GDM1 (cell line): ENCODE measurements at regions not wholly inside any gene's neighbourhood (a gene's known extent, or its start where the extent isn't known, plus 50 kb on each side); places are given as distances from the start of the nearest gene placed in this dataset.
"Not testable (repeated sequence)": the region's sequence is repeated elsewhere in the genome, so short reads cannot be mapped to it uniquely, and the experiment has no call there.

ENCODE experiments used
- DNase-seq: peaks from one replicate; lab custom pipeline; 2025; lab: John Stamatoyannopoulos, UW

DNA sequence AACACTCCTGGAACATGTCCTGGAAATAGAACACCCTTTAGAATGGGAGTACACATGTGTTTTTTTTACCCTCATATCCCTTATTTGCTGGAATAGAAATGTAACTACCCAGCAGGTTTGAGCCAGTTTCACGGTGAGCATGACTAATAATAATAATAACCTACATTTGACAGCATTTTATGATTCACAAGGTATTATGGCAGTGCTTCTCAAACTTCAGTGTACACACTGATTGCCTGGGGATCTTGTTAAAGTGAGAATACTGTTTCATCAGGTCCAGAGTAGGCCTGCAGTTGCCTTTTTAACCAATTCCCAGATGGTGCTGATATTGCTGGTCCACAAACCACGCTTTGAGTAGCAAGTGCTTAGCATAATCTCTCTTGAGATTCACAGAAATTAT, 63.9 kb downstream of the NFKBIZ start:
- DNase-seq: no peak

DNA sequence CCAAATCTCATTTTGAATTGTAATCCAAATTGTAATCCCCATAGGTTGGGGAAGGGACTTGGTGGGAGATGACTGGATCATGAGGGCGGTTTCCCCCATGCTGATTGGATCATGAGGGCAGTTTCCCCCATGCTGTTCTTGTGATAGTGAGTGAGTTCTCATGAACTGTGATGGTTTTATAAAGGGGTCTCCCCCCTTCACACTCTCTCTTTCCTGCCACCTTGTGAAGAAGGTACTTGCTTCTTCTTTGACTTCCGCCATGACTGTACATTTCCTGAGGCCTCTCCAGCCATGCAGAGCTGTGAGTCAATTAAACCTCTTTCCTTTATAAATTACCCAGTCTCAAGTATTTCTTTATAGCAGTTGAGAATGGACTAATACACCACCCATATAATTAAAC, 68.4 kb downstream of the NFKBIZ start:
- DNase-seq: not testable (repeated sequence)

DNA sequence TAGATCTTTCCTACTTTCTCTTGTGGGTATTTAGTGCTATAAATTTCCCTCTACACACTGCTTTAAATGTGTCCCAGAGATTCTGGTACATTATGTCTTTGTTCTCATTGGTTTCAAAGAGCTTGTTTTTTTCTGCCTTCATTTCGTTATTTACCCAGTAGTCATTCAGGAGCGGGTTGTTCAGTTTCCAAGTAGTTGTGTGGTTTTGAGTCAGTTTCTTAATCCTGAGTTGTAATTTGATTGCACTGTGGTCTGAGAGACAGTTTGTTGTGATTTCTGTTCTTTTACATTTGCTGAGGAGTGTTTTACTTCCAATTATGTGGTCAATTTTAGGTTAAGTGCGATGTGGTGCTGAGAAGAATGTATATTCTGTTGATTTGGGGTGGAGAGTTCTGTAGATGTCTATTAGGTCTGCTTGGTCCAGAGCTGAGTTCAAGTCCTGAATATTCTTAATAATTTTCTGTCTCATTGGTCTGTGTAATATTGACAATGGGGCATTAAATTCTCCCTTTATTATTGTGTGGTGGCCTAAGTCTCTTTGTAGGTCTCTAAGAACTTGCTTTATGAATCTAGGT, 72.9 kb downstream of the NFKBIZ start:
- DNase-seq: not testable (repeated sequence)

DNA sequence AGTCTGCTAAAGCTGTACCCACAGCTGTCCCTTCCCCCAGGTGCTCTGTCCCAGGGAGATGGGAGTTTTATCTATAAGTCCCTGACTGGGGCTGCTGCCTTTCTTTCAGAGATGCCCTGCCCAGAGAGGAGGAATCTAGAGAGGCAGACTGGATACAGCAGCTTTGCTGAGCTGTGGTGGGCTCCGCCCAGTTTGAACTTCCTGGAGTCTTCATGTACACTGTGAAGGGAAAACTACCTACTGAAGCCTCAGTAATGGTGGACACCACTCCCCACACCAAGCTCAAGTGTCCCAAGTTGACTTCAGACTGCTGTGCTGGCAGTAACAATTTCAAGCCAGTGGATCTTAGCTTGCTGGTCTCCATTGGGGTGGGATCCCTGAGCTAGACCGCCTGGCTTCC, 75.3 kb downstream of the NFKBIZ start:
- not testable (repeated sequence) for DNase-seq

DNA sequence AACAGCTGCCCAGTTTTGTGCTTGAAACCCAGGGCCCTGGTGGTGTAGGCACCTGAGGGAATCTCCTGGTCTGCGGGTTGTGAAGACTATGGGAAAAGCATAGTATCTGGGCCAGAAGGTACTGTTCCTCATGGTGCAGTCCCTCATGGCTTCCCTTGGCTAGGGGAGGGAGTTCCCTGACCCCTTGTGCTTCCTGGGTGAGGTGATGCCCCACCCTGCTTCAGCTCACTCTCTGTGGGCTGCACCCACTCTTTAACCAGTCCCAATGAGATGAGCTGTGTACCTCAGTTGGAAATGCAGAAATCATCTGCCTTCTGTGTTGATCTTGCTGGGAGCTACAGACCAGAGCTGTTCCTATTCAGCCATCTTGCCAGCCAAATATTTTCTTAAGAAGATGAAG, 75.8 kb downstream of the NFKBIZ start:
- not testable (repeated sequence) for DNase-seq

DNA sequence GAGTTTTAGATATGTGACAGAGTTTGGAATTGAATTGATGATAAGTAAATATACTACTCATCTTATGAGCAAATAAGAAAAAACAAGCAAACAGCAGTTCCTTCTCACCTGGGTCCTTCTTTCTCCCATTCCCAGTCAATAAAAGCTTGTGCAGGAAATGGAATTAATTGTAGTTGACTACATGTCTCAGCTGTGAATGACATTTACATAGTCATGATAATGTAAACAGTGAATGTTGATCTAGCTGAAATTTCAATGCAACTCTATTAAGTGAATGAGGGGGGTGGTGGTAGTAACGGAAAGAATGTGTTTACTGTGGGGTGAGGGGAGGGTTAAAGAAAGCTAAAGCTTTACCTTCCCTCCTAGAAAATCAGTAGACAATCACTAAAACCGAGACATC, 76.2 kb downstream of the NFKBIZ start:
- DNase-seq: no peak

DNA sequence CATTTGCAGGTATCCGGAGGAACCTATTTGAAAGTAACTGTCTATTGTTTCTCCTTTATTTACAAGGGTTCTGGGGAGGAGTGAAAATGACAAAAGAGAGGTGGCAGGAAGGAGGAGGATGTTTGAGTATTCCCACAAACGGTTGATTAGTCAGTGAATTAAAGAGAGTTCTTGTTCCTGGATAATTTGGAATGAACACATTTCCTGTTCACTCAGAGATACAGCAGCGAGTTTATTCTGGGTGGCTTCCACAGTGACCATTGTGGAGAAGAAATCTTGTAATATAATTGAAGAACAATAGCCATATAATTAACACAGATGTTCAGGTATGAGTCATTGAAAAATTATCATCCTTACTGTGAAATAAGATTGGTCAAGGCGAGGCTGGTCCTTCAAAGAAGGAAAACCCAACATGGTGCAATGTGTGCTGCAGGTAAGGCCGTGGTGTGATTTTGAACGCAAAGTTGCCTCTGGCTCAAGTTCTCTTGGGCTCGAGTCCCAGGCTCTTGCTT, 77.3 kb downstream of the NFKBIZ start:
- DNase-seq: no peak

DNA sequence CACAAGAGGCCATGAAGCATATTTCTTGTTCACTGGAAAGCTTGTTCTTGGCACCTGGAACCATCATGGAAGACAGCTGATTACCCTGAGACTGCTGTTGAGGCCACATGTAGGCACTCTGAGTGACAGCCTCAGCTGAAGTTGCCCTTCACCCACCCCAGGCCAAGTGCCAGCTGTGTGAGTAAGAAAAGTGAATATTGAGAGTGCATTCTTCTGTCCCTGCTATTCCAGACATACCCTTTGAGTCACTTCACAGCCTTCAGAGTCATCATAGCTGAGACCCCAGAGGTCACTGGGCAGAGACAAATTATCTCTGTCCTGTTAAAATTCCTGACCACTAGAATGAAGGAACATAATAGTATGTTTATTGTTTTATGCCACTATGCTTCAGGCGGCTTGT, 79.6 kb downstream of the NFKBIZ start:
- DNase-seq: no peak

DNA sequence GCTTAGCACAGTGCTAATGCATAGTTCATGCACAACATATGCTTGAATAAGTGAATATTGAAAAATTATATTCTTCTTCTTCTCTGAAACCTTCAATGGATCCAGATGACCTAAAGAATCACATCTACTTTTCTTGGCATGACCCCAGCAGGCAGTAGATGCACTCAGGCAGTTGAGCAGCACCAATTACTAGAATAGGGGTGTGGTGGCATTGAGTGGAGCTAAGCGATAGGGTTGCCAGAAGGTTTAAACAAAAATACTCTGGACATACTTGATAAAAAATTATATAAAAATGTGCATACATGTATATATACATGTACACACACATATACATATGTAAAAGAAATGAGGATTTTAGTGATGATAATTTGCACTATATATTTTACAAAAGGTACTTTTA, 81.8 kb downstream of the NFKBIZ start:
- no peak for DNase-seq

DNA sequence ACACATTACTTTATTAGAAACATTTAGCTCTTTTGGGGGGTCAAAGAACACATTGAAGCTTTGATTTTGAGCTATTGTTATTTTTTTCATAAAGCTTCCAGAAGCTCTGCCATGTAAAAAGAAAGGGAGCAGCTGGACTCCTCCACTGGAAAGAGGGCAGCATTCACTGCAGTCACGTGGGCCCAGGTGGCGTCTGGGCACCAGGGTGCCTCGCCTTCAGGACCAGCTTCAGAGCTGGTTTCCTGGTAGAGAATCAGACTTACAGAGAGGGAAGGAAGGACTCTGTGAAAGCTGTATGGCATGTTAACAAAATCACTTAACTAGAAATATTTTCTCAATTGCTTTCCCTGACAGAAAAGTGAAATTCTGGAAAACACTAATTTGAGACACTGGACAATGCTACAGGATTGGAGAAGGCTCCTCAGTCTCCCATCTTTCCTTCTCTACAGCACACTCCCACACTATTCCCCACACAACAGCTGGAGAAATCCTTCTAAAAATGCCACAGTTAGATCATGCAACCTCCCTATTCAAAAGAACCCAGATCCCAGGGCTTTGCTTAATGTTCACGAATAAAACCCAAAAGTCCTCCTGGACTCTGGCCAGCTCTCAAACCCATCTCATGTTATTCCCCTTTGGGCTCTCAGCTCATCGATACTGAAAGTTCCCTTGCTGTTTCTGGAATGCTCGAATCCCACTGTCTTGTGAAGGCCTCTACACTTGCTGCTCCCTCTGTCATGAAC, 83.2 kb downstream of the NFKBIZ start:
- no peak for DNase-seq

DNA sequence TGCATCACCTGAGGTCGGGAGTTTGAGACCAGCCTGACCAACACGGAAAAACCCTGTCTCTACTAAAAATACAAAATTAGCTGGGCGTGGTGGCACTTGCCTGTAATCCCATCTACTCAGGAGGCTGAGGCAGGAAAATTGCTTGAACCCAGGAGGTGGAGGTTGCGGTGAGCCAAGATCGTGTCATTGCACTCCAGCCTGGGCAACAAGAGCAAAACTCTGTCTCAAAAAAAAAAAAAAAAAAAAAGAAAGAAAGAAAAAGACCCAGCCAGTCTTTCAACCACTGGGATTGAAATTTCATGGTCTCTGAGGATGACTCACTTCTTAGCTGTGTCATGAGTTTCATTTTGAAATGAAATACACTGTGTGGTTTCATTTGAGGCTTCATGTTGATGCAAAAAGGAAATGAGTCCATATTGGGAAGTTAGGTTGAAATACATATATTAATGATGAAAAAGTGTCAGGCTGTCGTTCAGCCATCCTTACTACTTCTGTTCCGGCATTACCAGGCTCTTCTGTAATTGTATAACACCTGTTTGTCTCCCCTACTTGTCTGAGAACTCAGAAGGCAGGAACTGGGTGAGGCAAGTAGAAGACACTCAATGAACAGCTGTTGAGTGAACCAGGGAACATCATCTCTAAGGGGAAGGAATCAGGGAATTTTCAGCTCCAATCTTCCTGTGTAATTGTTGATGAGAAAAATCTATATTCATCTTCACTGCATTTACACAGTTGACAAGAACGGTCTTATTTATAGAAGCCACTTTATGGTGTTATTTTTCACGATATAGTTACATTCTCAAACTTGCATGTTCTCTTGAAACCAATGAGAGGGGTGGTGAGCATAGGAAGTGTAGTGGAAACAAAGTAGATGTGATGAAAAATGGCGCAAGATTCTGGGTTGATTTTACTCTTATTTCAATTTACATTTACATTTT, 87.4 kb downstream of the NFKBIZ start:
- DNase-seq: peak; percentile 60

DNA sequence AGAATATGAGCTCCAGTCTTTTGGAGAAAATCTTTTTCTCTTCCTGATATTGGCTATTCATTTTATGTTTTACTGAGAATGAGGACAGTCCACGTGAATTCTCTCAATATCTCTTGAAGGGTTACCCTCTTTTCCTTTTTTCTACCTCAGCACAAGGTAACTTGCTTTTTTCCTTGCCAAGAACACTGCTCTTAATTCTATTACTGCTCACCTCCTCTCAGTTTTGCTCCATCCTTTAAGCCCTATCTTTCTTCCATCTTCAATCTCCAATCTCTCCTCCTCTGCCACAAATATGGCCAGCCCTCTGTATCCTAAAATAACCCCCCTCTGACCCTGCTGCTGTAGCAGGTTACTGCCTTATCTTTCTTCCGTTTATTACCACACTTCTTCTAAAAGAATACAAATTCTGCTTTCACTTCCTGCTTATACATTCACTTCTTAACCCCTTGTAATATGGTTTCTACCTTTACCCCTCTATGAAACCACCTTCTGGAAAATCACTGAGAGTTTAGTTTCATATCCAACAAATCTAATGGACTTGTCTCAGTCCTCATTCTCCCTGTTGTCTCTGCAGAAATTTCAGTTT, 89.0 kb downstream of the NFKBIZ start:
- no peak for DNase-seq

DNA sequence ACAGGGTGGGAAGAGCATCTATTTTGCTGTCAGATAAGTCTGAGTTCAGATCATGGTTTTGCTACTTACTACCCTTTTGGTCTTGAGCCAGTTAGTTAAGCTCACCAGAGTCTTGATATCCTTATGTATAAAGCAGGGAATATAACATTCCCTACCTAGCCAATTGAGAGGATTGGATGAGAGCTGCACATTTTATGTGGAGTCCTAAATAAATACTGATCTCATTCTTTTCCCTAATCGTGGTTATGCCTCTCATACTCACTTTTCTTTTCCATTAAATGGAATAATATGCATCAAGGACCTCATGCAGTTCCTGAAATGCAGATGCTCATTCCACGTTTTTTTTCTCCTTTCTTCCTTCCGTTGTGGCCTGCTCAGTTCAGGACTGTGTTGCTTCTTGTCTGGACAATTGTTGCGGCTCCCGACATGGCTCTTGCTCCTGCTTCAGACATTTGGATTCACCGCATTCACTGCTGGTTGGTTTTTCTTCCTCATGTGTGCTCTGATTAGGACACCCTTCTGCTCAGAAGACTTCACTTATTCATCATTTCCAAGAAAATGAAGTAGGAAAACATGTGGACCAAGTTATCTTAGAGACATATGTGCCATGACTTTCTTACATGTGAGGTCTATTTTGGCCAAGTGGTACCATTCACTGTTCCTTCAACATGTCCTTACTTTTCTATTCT, 90.2 kb downstream of the NFKBIZ start:
- DNase-seq: no peak

DNA sequence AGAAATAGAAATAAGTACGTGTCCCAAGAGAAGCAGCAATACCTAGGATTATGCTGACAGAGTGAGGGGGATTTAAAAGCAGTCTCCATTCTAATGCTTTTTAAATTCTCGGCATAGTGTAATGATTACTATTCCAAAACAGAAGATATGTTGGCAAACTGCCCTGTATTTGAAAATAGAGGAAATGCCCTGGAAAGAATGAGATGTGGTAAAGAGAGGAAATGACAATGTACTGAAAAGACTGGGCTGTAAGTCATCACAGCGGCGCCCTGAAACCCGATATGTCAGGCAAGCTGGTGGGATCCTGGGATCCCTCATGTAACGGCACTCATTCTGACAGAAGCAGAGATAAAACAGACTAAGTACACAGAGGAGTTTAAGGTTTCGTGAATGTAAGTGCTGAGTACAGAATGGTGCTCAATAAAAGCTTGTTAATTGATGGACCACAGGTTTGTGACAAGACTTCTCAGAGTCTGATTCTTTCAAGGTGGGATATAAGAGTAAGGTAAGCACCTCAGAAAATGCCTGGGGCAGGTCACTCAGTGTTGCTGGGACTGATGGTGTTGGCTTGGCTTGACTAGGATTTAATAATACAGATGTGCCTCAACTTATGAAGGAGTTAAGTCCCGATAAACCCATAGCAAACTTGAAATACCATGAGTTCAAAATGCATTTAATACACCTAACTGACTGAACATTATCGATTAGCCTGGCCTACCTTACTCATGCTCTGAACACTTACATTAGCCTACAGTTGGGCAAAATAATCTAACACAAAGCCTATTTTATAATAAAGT, 91.4 kb downstream of the NFKBIZ start:
- peak; percentile 42 for DNase-seq

DNA sequence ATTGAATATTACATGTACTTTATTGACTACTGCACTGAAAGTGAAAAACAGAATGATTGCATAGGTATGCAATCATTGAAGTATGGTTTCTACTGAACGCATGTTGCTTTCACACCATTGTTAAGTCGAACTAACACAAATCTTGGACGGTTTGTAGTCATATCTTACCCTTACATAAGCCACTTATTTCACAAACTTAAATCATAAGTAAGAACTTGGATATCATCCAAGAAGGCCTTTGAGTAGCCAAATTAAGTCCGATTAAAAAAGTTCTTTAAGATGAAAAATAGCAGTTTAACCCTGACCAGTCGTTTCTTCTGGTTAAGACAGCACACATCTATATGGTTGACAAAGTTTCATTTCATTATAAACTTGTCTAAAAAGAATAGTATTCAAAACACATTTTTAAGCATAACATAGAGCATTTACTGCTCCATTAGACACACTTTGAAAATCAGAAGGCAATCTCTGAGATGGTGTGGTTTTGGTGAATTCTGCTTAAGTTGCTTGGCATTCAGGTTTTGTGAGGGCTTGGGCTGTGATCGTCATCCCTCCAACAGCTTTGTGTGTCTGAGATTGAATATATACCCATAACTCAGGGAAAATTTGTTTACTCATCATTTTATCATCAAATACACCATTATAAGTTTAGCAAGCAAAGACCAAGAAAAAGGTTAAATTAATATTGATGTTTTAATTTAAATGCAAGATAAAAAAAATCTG, 92.2 kb downstream of the NFKBIZ start:
- DNase-seq: no peak

DNA sequence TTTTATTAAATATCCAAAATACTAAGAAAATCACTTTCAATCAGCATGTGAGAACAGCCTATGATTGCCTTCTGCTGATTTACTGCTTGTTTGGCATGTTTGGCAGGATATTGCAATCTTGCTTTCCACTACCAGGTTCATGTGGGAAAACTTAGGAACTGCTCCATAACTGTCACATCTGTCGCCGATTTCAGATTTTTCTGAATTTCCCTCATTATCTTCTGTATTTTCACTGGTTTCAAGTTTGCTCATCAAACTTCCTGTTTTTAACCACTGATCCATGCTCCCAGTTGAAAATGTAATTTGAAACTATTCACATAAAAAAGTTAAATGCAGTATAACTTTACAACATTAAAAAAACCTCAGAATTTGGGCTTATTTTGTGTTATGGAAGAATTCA, 93.0 kb downstream of the NFKBIZ start:
- no peak for DNase-seq

DNA sequence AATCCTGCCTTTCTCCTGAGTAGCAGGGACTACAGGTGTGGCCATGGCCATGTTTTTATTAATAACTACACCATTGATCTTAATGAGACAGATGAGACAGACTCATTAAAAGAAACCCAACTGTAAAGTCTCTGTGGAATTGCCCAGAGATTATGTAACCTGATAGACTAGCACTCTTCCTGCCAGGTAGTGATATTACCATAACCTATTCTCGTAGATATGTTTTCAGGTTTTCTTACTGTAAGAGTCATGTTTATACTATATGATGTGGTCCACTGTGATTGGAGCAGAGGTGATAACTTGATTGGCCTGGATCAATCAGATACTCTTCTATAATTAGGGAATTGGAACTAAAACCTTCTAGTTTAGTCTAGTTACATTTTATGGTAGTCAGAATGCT, 93.7 kb downstream of the NFKBIZ start:
- DNase-seq: no peak

DNA sequence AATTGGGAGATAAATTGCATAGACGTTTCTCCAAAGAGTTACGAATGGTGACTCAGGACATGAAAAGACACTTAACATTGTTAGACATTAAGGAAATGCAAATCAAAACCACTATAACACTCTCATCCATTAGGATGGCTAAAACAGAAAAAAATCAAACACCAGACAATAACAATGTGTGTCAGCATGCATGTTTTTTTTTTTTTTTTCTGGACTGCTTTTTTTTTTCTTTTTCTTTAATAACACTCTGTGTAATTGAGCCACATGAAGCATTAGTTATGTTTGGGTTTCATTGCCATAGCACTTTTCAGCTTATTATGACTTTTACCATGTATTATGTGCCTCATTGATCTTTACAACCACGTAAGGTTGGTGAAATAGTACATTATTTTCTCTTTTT, 95.0 kb downstream of the NFKBIZ start:
- no peak for DNase-seq

DNA sequence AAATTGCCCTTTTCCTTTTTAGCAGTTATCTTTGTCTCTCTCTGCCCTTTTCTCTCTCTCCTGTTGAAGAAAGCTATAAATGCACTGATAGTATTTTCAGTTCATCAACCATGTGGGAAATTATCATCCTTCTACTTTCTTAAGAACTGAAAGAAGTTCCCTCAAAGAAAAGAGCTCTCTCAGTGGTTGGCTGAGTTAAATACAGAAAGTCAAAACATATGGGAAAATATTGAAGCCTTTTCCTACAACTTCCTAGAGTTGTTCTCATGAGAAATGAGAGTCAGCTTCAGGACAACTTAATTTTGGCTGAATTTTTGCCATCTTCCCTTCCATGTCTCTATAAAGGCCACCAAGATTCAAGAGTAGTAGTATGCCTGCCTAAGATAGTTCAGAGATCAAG, 96.7 kb downstream of the NFKBIZ start:
- no peak for DNase-seq

DNA sequence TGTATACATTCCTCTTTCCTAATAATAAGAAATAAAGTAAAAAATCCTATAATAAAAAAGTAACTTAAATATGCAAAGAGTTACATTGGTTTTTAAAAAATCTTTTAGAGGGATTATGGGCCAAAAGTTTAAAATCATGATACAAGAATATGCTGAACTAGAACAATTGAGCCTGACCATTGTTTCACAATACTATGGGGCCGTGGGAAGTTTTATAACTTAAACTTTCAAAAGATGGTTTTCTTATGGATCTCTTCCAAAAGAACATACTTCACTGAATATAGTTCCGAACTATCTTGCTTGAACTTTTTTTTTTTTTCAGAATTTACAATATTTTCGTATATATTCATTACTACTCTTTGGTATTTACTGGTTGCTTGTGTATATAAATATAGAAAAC, 97.6 kb downstream of the NFKBIZ start:
- DNase-seq: no peak
